PC-3 (cell line): ENCODE measurements at regions not wholly inside any gene's neighbourhood (a gene's known extent, or its start where the extent isn't known, plus 50 kb on each side); places are given as distances from the start of the nearest gene placed in this dataset.

Source experiments
- ATAC-seq: fragments of 200-7000 bp; cut with Tn5 transposase; 2 replicates; pipeline ENCODE4 v1.9.1; 2020; ENCODE audit warnings: mild to moderate bottlenecking, moderate library complexity
- BruUV-seq: library from RNA; stranded (reverse); fragments of 400-500 nt; replicated peaks from 2 replicates; lab custom pipeline; 2021; lab: Mats Ljungman, UMichigan
- CTCF ChIA-PET: fragments of 300-600 bp; sonication (Branson Sonifier 250); formaldehyde crosslinking; loops from one replicate; lab custom pipeline; 2022; ENCODE audit warnings: antibody characterized with exemption; lab: Charles Lee
- POLR2A ChIA-PET: fragments of 300-600 bp; sonication (Branson Sonifier 250); formaldehyde crosslinking; loops from one replicate; lab custom pipeline; 2022; ENCODE audit warnings: antibody characterized with exemption; ENCODE audit not compliant: unreplicated experiment; lab: Charles Lee
- DNase-seq: peaks from one replicate; pipeline ENCODE4 v3.0.0-alpha.2; 2015
- H2AFZ ChIP-seq: fragments of 300-600 bp; sonication (generic); 2 replicates; pipeline ENCODE4 v1.6.0; 2016; ENCODE audit warnings: antibody characterized with exemption, low read length
- H3F3A ChIP-seq: fragments of 300-600 bp; sonication (generic); one replicate; pipeline ENCODE4 v1.6.0; 2017; ENCODE audit warnings: antibody characterized with exemption, low read length, control low read depth, mild to moderate bottlenecking; ENCODE audit not compliant: unreplicated experiment
- H3K27ac ChIP-seq: fragments of 300-600 bp; sonication (generic); 2 replicates; pipeline ENCODE4 v1.5.1; 2016; ENCODE audit warnings: mild to moderate bottlenecking, low read length
- H3K27me3 ChIP-seq: fragments of 300-600 bp; sonication (generic); 2 replicates; pipeline ENCODE4 v1.6.1; 2016; ENCODE audit warnings: low read length, mixed read lengths
- H3K36me3 ChIP-seq: fragments of 300-600 bp; sonication (generic); 2 replicates; pipeline ENCODE4 v1.6.1; 2016; ENCODE audit warnings: low read depth, mixed run types, low read length, mixed read lengths
- H3K4me1 ChIP-seq: fragments of 300-600 bp; sonication (generic); 2 replicates; pipeline ENCODE4 v1.5.1; 2016; ENCODE audit warnings: low read length; ENCODE audit not compliant: insufficient read depth
- H3K4me2 ChIP-seq: fragments of 300-600 bp; sonication (generic); 2 replicates; pipeline ENCODE4 v1.6.0; 2016; ENCODE audit warnings: low read length
- H3K4me3 ChIP-seq: fragments of 300-600 bp; sonication (generic); 2 replicates; pipeline ENCODE4 v1.5.1; 2016; ENCODE audit warnings: mild to moderate bottlenecking, low read length, mixed read lengths
- H3K79me2 ChIP-seq: fragments of 300-600 bp; sonication (generic); 2 replicates; pipeline ENCODE4 v1.6.1; 2017; ENCODE audit warnings: low read length, mixed read lengths
- H3K9ac ChIP-seq: fragments of 300-600 bp; sonication (generic); 2 replicates; pipeline ENCODE4 v1.6.0; 2016; ENCODE audit warnings: mild to moderate bottlenecking, low read length
- H3K9me2 ChIP-seq: fragments of 300-600 bp; sonication (generic); replicated peaks from 2 replicates; pipeline ENCODE4 v1.6.1; 2016; ENCODE audit warnings: mixed run types, low read length, mixed read lengths
- H3K9me3 ChIP-seq: fragments of 300-600 bp; sonication (generic); 2 replicates; pipeline ENCODE4 v1.6.1; 2016; ENCODE audit warnings: low read length, mixed read lengths
- H4K20me1 ChIP-seq: fragments of 300-600 bp; sonication (generic); 2 replicates; pipeline ENCODE4 v1.6.1; 2016; ENCODE audit warnings: low read length, mixed read lengths
- EZH2 ChIP-seq: fragments of 300-600 bp; sonication (generic); IDR thresholded peaks from one replicate; pipeline ENCODE4 v1.6.1; 2017; ENCODE audit warnings: antibody characterized with exemption, mild to moderate bottlenecking, low read length; ENCODE audit not compliant: unreplicated experiment
- EZH2phosphoT487 ChIP-seq: fragments of 300-600 bp; sonication (generic); IDR thresholded peaks from 2 replicates; pipeline ENCODE4 v1.6.1; 2018; ENCODE audit warnings: mild to moderate bottlenecking, antibody characterized with exemption, low read length, borderline replicate concordance
- intact Hi-C: fragments of 100-400 bp; cut with micrococcal nuclease; formaldehyde crosslinking; loops from 2 replicates; pipeline ENCODE4 v1.9.0; 2023
- TF ChIP-seq, protein P1 (sequence below): fragments of 300-600 bp; sonication (generic); conservative IDR thresholded peaks from 2 replicates; pipeline ENCODE4 v1.5.1; 2017; ENCODE audit warnings: antibody characterized with exemption, low read depth, mild to moderate bottlenecking, low read length

DNA sequence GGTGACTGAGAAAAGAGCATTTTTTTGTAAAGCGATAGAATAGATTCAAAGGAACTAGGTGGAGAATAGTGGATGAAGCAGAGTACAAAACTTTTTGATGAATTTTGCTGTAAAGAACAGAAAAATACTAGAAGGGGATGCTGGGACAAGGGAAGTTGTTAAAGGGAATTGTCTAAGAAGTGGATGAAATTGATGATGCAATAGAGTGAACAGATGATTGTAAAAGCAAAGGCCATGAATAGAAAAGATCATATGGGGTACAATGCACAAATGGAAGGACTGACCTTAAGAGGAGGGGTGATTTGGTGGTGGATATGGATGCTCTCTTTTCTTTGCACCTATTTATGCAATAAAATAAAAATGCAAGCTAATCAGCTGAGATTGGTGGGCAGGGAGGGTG lies 262.7 kb upstream of the MAD2L1 start:
- Histone ChIP-seq H4K20me1 (no peaks in the 10 kb centered on the region), H2AFZ (no peak overlapping the region), H3K36me3 (no peaks in the 10 kb centered on the region), H3K27me3 (no peaks in the 10 kb centered on the region), H3F3A (no peaks in the 10 kb centered on the region), H3K9me2 (no peaks in the 10 kb centered on the region), H3K4me2 (no peak overlapping the region), H3K9me3 (no peaks in the 10 kb centered on the region), H3K4me1 (no peaks in the 10 kb centered on the region), H3K79me2 (no peaks in the 10 kb centered on the region), H3K27ac (no peak overlapping the region), H3K4me3 (no peak overlapping the region), H3K9ac (no peak overlapping the region)
- ChIA-PET CTCF (no interaction called here), POLR2A (no interaction called here)
- no peak for DNase-seq
- no peak for TF ChIP-seq EZH2phosphoT487
- TF ChIP-seq EZH2: no peak
- TF ChIP-seq, protein P1, sequence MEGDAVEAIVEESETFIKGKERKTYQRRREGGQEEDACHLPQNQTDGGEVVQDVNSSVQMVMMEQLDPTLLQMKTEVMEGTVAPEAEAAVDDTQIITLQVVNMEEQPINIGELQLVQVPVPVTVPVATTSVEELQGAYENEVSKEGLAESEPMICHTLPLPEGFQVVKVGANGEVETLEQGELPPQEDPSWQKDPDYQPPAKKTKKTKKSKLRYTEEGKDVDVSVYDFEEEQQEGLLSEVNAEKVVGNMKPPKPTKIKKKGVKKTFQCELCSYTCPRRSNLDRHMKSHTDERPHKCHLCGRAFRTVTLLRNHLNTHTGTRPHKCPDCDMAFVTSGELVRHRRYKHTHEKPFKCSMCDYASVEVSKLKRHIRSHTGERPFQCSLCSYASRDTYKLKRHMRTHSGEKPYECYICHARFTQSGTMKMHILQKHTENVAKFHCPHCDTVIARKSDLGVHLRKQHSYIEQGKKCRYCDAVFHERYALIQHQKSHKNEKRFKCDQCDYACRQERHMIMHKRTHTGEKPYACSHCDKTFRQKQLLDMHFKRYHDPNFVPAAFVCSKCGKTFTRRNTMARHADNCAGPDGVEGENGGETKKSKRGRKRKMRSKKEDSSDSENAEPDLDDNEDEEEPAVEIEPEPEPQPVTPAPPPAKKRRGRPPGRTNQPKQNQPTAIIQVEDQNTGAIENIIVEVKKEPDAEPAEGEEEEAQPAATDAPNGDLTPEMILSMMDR: no peak
- ATAC-seq: no peak
- intact Hi-C loops: no loop called here
- BruUV-seq: no TSS peak

DNA sequence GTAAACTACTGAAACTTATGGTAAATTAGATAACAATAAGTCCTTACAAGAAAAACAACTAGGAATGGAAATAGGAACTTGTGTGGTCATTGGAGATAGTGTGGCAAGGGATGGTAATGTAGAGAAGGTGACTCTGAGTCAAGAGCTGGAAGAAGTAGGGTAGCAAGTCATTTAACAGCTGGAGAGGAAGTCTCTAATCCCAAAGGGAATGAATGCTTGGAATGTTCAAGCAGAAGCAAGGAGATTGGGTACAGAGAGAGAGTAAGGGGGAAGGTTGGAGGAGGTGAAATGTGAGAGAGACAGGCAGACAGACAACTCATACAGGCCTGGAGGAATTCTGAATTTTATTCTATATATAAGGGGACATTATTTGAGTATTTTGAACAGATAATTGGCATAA lies 260.6 kb upstream of the MAD2L1 start:
- Histone ChIP-seq H2AFZ (no peak overlapping the region), H3K9ac (no peak overlapping the region), H3F3A (no peaks in the 10 kb centered on the region), H3K36me3 (no peaks in the 10 kb centered on the region), H3K4me1 (no peaks in the 10 kb centered on the region), H3K27ac (no peak overlapping the region), H3K9me3 (no peaks in the 10 kb centered on the region), H3K4me3 (no peak overlapping the region), H4K20me1 (no peaks in the 10 kb centered on the region), H3K79me2 (no peaks in the 10 kb centered on the region), H3K4me2 (no peak overlapping the region), H3K9me2 (no peaks in the 10 kb centered on the region), H3K27me3 (no peaks in the 10 kb centered on the region)
- TF ChIP-seq EZH2phosphoT487 (no peak), EZH2 (no peak)
- TF ChIP-seq, protein P1: no peak
- DNase-seq (no peak), ATAC-seq (no peak)
- CTCF ChIA-PET: no interaction called here
- intact Hi-C loops: no loop called here
- BruUV-seq: no TSS peak
- POLR2A ChIA-PET: no interaction called here

DNA sequence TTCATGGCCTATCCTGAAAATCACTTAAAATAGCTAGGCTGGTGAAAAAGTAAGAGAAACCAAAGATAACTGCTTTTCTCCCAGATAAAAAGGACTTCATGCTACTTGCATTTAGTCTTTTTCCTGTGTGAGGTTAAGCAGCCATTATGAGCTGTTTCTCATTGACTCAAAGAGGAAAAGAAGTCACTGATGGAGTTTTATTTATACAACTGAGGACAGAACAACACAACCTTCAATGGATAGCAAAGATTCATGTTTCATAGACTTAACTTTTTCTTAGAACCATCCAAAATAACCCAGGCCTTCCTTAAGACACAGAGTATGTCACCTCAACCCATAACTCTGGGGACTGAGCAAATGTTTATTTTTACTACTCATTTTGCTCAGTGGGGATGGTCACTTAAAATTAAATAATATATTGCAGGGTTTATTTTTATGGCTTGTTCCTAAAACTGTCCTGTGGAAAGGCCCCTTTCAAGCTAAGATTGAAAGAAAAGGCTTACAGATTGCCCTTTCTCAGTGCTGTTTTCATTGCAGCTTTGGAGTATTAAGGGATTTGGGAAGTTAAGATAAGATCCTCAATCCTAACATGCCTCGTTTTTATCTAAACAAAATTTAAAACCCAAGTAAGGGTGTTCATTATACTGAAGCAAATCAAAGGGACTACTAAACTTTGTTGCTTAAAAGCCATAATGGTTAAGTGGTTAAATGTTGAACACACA lies 252.6 kb upstream of the MAD2L1 start:
- Histone ChIP-seq H3K9me3 (no peaks in the 10 kb centered on the region), H3K4me1 (no peaks in the 10 kb centered on the region), H3K4me2 (no peak overlapping the region), H3K27ac (no peak overlapping the region), H4K20me1 (no peaks in the 10 kb centered on the region), H3K4me3 (no peak overlapping the region), H3K27me3 (no peaks in the 10 kb centered on the region), H3K9me2 (no peaks in the 10 kb centered on the region), H3K9ac (no peak overlapping the region), H3K36me3 (no peaks in the 10 kb centered on the region), H3K79me2 (no peaks in the 10 kb centered on the region), H2AFZ (no peak overlapping the region), H3F3A (no peaks in the 10 kb centered on the region)
- intact Hi-C loops: no loop called here
- ChIA-PET POLR2A (no interaction called here), CTCF (no interaction called here)
- no peak for ATAC-seq
- DNase-seq: no peak
- BruUV-seq: no TSS peak
- TF ChIP-seq, protein P1: no peak
- TF ChIP-seq EZH2: no peak
